ACHN (cell line): ENCODE measurements at regions not wholly inside any gene's neighbourhood (a gene's known extent, or its start where the extent isn't known, plus 50 kb on each side); places are given as distances from the start of the nearest gene placed in this dataset.
A peak's percentile ranks its signal among the peaks of the same experiment; 100 is the strongest.

Source experiments
- DNase-seq: peaks from one replicate; pipeline ENCODE4 v3.0.0-alpha.2; 2015
- in situ Hi-C: cut with HindIII; loops from 2 replicates; pipeline ENCODE4 v1.10.0; 2017; ENCODE audit warnings: low sequenced_read_pairs, low pct_ligation_motif_present, low pct_unique_long_range_greater_than_20kb

DNA sequence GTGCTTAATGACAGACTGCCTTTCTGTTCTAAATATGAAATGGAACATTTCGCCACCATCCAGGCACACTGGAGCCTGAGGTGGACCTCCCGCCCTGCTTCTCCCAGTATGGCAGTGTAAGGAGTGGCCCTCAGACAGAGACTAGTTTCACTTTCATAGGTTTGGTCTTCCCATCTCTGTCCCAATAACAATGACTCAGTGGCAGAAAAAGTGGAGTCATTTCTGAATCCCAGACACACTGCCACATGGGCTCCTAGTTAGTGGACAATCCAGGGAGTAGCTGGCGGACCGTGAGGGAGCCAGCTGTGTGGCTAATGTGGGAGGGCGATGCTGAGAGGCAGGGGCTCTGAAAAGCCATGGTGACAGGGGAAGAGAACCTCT is 95.6 kb upstream of the TSPAN2 start:
- in situ Hi-C loops, result no loop called here
- DNase-seq, result peak; percentile 36

DNA sequence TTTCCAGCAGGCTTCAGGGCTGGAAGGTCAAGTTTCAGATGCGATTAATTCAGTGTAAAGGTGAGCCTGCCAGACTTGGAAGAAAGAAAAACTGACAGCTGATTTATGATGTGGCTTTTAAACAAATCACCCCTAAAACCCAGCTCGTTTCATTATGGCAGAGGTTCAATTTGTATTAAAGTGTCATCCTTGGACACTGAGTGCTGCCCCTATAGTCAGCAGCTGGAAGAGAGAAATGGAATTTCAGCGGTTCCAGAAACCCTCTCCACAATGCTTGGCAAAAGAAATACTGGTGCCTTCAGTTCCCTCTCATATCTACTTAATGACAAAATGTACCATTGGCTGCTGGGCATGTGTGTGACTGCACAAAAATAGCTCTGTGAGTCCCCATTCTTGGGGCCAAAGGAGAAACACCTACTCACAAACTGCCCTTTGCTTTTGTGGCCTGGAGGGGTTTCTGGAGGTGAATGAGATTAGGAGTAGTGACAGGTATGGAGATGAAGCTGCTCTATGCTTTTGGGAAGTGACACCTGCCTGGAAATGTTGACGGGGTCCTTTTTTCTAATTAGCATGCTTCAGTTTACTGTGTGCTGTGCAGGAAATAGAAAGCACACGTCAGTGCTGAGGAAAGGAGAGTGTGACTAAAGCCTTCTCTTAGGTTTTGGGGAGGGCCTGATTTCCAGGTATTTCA is 95.1 kb upstream of the TSPAN2 start:
- no peak for DNase-seq
- in situ Hi-C loops, result no loop called here

DNA sequence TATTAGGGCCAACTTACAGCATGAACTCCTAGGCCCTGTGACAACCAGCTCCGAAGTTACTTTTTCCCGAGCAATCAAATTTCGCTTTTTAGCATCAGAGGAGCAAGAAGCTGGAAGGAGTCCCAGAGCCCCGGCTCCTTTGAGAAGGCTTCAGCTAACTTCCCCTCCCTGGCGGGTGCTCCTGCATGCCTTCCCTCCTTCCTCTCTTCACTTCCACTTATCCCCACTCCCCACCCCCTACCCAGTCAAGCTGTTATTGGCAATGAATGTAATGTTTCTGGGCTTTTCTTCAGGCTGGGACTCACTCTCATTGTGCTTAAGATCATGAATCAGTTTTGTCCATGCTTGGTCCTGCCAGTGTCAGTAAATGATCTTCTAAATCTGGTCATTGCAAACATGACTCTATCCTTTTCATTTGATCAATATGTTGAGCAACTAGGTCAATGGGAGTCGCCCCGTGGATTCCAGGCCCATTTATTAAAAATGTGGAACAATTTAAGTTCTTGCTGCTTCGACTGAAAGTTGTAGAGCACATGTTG is 94.5 kb upstream of the TSPAN2 start:
- no peak for DNase-seq
- in situ Hi-C loops, result no loop called here

DNA sequence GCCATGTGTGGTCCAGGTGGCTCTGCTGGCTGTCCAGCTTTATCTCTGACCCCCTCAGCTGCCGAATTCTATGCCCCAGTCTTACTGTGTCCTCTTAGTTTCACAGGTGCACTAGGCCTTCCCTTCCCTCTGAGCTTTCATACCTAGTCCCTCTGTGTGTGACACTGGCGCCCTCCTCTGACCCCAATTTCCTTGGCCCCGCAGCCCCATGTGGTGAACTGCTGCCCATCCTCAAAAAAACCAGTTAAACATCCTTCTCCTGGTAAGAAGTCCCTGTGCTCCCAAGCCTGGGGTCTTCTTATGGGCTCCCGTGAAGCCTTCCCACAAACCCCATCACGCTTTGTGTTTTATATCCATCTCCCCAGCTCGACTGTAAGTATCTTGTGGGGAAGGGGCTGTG is 93.9 kb upstream of the TSPAN2 start:
- in situ Hi-C loops, result no loop called here
- DNase-seq, result no peak

DNA sequence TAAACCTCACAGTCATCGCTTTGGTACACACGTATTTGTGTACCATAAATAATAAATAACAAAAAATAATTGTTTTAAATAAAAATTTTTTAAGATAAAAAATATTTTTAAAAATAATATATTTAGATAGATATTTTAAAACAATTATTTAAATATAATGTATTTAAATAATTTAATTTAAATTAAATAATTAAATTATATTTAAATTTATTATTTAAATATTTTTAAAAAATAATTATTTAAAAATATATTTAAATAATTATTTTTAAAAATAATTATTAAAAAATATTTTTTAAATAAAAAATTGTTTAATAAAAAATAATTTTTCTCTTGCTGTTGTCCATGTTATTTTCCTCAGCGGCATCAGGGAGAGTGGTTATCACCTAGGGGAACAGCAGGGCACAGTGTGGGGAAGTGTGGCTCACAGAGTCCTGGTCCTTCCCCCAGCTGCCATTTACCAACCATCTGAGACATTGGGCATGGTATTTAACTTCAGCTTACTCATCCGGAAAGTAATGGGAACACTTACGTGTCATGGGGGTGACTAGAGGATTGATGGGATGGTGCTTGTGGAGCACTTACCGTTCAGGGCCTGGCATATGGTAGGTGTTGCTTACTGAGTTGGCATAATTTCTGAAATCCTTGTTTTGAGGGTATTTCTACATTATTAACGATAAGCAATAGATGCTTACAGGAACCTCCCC is 92.9 kb upstream of the TSPAN2 start:
- in situ Hi-C loops, result no loop called here
- DNase-seq, result peak; percentile 30

DNA sequence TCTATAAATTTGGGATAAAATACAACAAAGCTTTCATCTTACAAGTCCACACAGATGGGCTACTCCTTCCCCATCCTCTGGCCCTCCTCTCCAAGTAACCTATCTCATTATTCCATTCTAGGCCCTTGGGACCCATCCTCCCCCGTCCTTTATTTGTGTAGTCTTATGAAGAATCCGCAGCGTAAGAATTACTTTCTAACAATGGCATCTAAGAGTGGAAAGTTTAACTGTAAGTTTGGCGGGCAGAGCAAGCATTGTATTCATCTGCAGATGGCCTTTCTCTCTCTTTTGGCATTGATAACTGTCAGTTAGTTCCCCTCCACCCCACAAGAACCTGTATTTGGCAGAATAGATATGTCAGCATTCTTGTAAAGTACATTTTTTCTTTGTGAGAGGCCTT is 91.9 kb upstream of the TSPAN2 start:
- in situ Hi-C loops, result no loop called here
- DNase-seq, result no peak

DNA sequence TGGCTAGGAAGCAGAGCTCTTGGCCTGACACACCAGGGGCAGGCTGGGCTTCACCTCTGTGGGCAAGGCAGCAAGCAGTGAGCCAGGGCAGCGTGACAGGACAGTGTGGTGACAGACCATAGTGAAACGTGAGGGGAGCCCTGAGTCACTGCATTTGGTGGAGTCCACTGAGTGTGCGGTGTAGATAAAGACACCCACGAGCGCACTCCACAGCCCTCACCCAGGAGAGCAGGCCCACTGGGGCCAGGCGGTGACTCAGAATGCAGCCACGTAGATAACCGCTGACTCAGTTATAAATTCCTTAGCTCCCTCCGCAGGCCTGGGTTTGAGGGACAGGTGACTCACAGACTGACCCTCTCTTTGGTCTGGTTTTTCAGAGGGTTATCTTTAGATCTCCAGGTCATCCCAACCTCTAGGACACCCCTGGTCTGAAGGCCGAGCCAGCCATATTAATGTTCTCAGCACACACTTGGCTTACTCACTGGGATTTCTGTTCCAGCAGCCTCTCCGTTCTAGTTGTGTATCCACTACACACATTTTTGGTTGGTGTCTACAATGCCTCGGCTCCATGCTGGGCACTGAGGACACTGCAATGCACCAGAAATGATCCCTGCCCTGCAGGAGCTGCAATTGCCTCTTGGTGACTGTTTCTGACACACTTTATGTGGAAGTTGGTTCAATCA is 90.2 kb upstream of the TSPAN2 start:
- DNase-seq, result peak; percentile 98
- in situ Hi-C loops, result no loop called here

DNA sequence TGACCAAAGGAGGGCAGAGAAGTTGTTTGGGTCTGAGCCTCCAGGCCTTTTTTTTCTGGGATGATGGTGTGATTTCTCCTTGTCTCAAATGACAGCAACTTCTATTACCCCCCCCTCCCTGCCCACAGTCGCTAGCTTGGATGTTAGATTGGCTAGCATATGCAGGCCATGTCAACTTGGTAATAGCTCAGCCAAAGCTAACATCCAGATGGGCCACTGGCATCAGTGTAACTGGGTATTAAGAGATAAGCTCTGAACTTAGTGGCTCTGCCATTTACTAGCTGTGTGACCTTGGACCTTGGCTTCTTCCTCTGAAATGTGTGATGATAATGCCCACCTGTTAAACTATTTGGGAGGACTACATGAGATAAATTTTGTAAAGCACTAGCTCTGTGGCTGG is 86.9 kb upstream of the TSPAN2 start:
- in situ Hi-C loops, result no loop called here
- no peak for DNase-seq

DNA sequence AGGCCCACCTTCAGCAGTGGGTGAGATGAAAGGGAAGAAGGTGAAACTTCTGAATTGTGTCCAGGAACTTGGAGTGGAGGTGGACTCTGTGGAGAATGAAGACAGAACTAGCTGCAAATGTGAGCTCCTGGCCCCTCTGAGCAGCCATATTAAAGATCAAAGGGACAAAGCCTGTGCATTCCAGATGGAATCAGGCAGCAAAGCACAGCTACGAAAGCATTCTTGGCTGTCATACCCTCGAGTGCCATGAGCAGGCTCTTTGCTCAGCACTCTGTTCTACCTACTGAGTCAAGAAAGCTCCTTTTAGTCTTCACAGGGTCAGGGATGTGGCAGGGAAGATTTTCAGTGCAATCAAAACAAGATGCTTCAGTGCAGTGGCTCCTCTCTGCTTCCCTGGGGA is 86.3 kb upstream of the TSPAN2 start:
- in situ Hi-C loops, result no loop called here

DNA sequence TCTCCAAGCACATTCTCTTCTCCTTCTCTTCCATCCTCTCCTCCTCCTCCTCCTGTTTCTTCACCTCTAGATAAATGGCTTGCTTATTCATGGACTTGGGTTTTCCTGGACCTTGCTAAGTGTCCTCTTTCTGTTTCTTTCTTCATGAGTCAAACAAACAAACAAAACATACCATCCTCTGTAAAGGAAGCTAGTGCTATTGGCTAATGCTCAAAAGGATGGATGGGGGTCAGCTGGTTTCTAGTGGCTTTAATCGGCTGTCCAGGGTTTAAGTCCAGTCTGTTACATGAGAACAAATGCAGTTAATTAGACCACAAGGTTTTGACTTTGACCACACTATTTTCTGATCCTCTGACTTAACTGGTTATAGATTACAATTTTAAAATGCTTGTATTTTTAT is 83.8 kb upstream of the TSPAN2 start:
- in situ Hi-C loops, result no loop called here
- DNase-seq, result no peak

More for the DNA sequence above, 86.3 kb upstream of the TSPAN2 start:
- no peak for DNase-seq

DNA sequence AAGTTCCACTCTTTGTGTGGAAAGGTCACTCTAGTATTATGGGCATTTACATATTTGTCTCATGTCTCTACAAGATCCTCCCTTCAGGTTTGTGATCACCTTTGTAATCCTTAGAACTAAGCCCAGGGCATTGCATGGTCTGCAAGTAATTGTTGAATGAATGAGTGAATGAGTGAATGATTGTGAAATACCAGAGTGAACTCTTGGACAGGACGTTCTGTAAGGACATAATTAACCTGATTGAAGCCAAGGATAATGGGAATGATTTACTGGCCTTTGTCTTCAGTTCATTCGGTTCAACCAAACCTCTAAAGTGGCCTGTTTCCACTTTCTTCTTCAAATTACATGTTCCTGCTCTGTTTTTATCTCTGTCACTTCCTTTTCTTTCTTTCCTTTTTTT is 83.0 kb upstream of the TSPAN2 start:
- no peak for DNase-seq
- in situ Hi-C loops, result no loop called here

DNA sequence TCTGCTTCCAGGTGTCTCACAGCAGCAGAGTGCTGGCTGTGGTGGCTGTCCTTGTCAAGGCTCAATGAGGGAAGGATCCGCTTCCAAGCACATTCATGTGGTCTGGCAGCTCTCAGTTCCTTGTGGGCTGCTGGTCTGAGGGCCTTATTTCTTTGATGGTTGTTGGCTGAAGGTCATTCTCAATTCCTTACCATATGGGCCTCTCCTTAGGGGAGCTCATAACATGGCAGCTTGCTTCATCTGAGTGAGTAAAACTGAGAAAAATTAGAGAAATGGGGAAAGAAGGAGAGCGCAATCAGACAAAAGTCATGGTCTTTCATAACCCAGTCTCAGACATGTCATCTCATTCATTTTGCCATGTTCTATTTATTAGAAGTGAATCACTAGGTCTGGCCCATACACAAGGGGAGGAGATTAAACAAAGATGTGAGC is 81.7 kb upstream of the TSPAN2 start:
- in situ Hi-C loops, result no loop called here
- DNase-seq, result no peak

DNA sequence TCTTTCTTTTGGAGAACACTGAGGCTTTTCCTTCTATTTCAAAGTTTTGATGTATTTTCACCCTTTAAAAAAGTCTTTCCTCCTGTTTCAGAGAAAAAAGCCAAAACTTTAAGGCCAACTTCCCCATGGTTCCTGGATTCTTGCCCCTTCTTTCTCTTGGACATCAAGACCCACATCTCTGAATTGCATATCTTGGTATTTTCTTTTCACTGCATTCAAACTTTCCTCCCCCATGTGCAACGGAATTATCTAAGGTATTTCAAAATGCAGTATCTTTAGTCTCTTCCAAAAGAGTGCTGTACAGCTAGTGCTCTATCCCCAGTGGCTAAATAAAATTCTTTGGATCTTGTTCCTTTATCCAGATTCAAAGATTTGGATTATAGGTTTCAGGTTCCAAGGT is 81.1 kb upstream of the TSPAN2 start:
- DNase-seq, result no peak
- in situ Hi-C loops, result no loop called here

DNA sequence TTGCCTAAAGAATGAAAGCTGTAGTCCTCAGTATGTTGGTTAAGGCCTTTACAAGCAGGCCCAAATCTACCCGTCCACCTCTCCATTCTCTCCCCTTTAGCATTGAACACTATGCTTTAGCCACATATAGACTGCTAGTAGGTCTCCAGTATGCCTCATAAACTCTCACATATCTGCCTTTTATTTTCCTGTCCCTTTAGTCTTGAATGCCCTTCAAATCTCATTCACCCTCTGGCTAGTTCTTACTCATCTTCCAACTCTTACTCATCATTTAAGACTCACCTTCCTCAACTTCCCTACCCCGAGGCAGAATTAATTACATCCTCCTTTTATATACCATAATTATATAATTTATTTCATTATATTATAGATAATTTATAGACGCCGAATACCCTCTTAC is 78.7 kb upstream of the TSPAN2 start:
- DNase-seq, result peak; percentile 30
- in situ Hi-C loops, result no loop called here

DNA sequence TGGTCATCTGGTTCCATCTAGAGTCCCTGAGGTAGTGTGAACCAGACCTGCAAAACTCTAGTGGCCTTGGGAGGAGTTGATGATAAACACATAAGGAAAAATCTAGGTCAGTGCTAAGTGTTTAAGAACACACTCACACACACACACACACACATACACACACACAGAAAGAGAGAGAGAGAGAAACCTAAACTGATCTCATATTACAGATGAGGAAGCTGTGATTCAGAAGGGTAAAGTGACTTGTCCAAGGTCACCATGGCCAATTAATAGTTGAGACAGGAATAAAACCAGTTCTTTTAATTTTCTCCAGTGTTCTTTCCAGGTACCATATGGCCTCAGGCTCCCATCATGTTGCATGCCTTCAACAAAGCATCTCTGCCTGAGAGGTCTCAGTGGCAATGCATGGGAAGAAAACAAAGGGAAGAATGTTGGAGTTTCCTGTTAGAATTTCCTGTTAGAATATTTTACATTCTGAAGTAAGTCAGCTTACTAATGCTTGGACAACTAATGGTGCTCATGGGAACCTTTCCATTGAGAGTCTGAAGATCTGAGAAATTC is 77.3 kb upstream of the TSPAN2 start:
- DNase-seq, result no peak
- in situ Hi-C loops, result no loop called here

DNA sequence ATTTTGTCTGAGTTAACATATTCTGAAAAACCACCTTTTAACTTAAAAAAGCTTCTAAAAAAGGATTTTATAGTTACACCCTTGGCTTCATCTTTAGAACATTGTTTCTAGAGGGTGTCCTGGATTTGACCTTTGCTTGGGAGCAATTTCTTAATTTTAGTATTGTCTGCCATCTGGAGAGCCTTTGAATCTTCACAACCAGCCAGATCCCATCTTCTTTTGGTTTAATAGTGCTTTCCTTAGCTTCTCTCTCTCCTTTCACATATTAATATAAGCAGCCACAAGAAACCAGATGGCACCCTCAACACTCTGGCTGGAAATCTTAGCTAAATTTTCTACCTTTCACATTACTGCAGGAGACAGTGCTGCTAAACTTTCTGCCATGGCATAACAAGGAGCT is 76.5 kb upstream of the TSPAN2 start:
- in situ Hi-C loops, result no loop called here
- no peak for DNase-seq

DNA sequence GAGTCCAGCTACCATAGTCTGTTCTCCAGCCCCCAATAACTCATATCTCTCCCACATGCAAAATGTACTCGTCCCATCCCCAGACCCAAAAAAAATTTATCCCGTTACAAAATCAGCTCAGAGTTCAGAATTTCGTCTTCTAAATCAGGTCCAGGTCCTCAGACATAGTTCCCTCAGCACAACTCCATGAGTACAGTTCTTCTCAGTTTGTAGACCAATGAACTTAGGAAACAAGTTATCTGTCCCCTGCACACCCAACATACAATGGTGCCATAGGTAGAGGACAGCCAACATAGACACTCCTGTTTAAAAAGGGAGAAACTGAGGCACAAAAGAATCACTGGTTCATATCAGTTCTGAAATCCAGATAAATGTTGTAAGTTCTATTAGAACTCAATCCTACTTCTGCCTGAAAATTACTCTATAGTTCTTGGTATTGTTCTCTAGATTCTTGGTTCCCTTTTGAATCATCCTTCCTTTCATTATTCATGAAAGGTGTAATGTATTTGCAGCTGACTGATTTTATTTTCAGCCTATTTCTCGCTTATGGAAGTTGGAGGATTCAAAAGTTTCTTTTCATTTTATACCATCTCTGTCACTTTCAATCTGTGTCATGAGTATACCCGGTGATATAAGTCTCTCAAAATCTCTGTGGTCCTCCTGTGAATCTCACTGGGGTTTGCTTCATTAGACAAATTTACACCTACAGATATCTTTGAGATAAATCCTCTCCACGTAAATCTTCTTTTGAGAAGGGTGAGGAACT is 75.8 kb upstream of the TSPAN2 start:
- in situ Hi-C loops, result no loop called here
- no peak for DNase-seq

DNA sequence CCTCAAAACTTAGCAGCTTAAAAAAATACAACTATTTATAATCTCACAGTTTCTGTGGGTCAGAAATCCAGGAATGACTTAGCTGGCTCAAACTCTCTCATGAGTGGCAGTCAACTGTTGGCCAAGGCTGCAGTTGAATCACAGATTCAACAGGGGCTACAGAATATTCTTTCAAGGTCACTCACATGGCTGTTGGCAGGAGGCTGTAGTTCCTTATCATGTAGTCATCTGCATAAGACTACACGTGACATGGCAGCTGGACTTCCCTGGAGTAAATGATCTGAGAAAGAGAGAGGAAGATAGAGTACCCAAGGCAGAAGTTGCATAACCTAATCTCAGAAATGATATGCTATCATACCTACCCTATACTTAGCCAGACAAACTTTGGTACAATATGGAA is 75.2 kb upstream of the TSPAN2 start:
- in situ Hi-C loops, result no loop called here
- DNase-seq, result no peak

DNA sequence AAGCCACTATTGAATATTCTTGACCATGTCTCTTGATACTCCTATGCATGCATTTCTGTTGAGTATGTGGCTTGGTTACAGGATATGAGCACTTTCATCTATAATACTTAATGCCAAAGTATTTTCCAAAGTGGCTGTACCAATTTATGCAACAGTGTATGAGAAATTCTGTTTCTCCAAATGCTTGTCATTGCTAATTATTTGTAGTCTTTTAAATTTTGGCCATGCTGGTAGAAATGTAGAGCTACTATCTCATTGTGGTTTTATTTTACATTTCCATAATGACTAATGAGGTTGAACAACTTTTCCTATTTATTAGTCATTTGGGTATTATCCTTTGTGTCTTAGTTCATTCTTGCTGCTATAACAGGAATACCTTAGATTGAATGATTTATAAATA is 71.4 kb upstream of the TSPAN2 start:
- DNase-seq, result no peak
- in situ Hi-C loops, result no loop called here
